ENCODE measurements at regions not wholly inside any gene's neighbourhood (a gene's known extent, or its start where the extent isn't known, plus 50 kb on each side); places are given as distances from the start of the nearest gene placed in this dataset.

GRCh38 chr14:26990946-26991345 is 393.1 kb upstream of the NOVA1 start:
- FAIRE-seq (no peak), DNase-seq (ENCODE audit: low read depth) (no peak)
- H3K9me3 ChIP-seq (ENCODE audit: insufficient read depth, low read depth, low read length): no peaks in the 10 kb centered on the region
- H2AFZ ChIP-seq (ENCODE audit: low read depth, low read length): no peak overlapping the region
- H3K36me3 ChIP-seq (ENCODE audit: insufficient read depth, low read length): no peaks in the 10 kb centered on the region
- H3K36me3 Mint-ChIP-seq (ENCODE audit: low read depth, unreplicated experiment): no peaks in the 10 kb centered on the region
- no peaks in the 10 kb centered on the region for H3K79me2 ChIP-seq (ENCODE audit: insufficient read depth, low read length)
- H3K27ac ChIP-seq (ENCODE audit: low read depth, low read length): no peak overlapping the region
- no peaks in the 10 kb centered on the region for H3K4me1 Mint-ChIP-seq (ENCODE audit: low read depth, unreplicated experiment)
- no peak overlapping the region for H3K4me2 ChIP-seq (ENCODE audit: low read length)
- no peaks in the 10 kb centered on the region for H3K27me3 Mint-ChIP-seq (ENCODE audit: low read depth, unreplicated experiment)
- no peaks in the 10 kb centered on the region for H3K9me3 Mint-ChIP-seq (ENCODE audit: unreplicated experiment)
- H3K4me3 ChIP-seq (ENCODE audit: insufficient read depth, low read depth, low read length): no peak overlapping the region
- no peaks in the 10 kb centered on the region for H3K4me1 ChIP-seq (ENCODE audit: insufficient read depth, low read length)
- no peaks in the 10 kb centered on the region for H4K20me1 ChIP-seq (ENCODE audit: insufficient read depth, low read length)
- H3K9ac ChIP-seq (ENCODE audit: low read length): no peak overlapping the region
- no peak for TF ChIP-seq EZH2 (IDR thresholded peaks at IDR 0.05; ENCODE audit: insufficient read depth, low read length)
- TF ChIP-seq CTCF (IDR thresholded peaks at IDR 0.05; ENCODE audit: insufficient read depth, low read depth, low read length): no peak
- no peak overlapping the region for H3K4me3 Mint-ChIP-seq (ENCODE audit: unreplicated experiment)
- no peaks in the 10 kb centered on the region for H3K27me3 ChIP-seq (ENCODE audit: insufficient read depth, low read length)
- no peak overlapping the region for H3K27ac Mint-ChIP-seq (ENCODE audit: unreplicated experiment)

- Mint-ChIP-seq H3K9me3 (ENCODE audit: unreplicated experiment) (peaks cover 3% of the 10 kb centered on the region), H3K27me3 (ENCODE audit: low read depth, unreplicated experiment) (no peaks in the 10 kb centered on the region), H3K36me3 (ENCODE audit: low read depth, unreplicated experiment) (no peaks in the 10 kb centered on the region), H3K4me1 (ENCODE audit: low read depth, unreplicated experiment) (no peaks in the 10 kb centered on the region), H3K27ac (ENCODE audit: unreplicated experiment) (no peak overlapping the region), H3K4me3 (ENCODE audit: unreplicated experiment) (no peak overlapping the region)
- Histone ChIP-seq H4K20me1 (ENCODE audit: insufficient read depth, low read length) (no peaks in the 10 kb centered on the region), H3K27ac (ENCODE audit: low read depth, low read length) (no peak overlapping the region), H3K79me2 (ENCODE audit: insufficient read depth, low read length) (no peaks in the 10 kb centered on the region), H2AFZ (ENCODE audit: low read depth, low read length) (no peak overlapping the region), H3K9me3 (ENCODE audit: insufficient read depth, low read depth, low read length) (no peaks in the 10 kb centered on the region), H3K36me3 (ENCODE audit: insufficient read depth, low read length) (no peaks in the 10 kb centered on the region), H3K4me3 (ENCODE audit: insufficient read depth, low read depth, low read length) (no peak overlapping the region), H3K4me1 (ENCODE audit: insufficient read depth, low read length) (no peaks in the 10 kb centered on the region), H3K27me3 (ENCODE audit: insufficient read depth, low read length) (no peaks in the 10 kb centered on the region), H3K4me2 (ENCODE audit: low read length) (no peak overlapping the region), H3K9ac (ENCODE audit: low read length) (no peak overlapping the region)
- no peak for TF ChIP-seq EZH2 (IDR thresholded peaks at IDR 0.05; ENCODE audit: insufficient read depth, low read length)
- TF ChIP-seq CTCF (IDR thresholded peaks at IDR 0.05; ENCODE audit: insufficient read depth, low read depth, low read length): no peak
- DNase-seq (ENCODE audit: low read depth) (no peak), FAIRE-seq (no peak)
These were observed 394.7 kb upstream of the NOVA1 start for GRCh38 chr14:26992403-26993115.

- no peak for FAIRE-seq
- no peaks in the 10 kb centered on the region for H3K36me3 ChIP-seq (ENCODE audit: insufficient read depth, low read length)
These were observed 395.7 kb upstream of the NOVA1 start for GRCh38 chr14:26993556-26993955.

More at GRCh38 chr14:26993556-26993955, 395.7 kb upstream of the NOVA1 start:
- H3K27ac ChIP-seq (ENCODE audit: low read depth, low read length): no peak overlapping the region
- H3K9me3 ChIP-seq (ENCODE audit: insufficient read depth, low read depth, low read length): no peaks in the 10 kb centered on the region
- TF ChIP-seq EZH2 (IDR thresholded peaks at IDR 0.05; ENCODE audit: insufficient read depth, low read length) (no peak), CTCF (IDR thresholded peaks at IDR 0.05; ENCODE audit: insufficient read depth, low read depth, low read length) (no peak)
- no peaks in the 10 kb centered on the region for H3K36me3 Mint-ChIP-seq (ENCODE audit: low read depth, unreplicated experiment)
- no peak overlapping the region for H3K4me3 ChIP-seq (ENCODE audit: insufficient read depth, low read depth, low read length)
- no peaks in the 10 kb centered on the region for H3K4me1 Mint-ChIP-seq (ENCODE audit: low read depth, unreplicated experiment)
- no peak overlapping the region for H3K4me2 ChIP-seq (ENCODE audit: low read length)
- no peaks in the 10 kb centered on the region for H3K27me3 Mint-ChIP-seq (ENCODE audit: low read depth, unreplicated experiment)
- no peaks in the 10 kb centered on the region for H3K27me3 ChIP-seq (ENCODE audit: insufficient read depth, low read length)
- H3K4me3 Mint-ChIP-seq (ENCODE audit: unreplicated experiment): no peak overlapping the region
- H3K9me3 Mint-ChIP-seq (ENCODE audit: unreplicated experiment): peaks cover 3% of the 10 kb centered on the region
- no peaks in the 10 kb centered on the region for H3K79me2 ChIP-seq (ENCODE audit: insufficient read depth, low read length)
- no peak for DNase-seq (ENCODE audit: low read depth)
- H2AFZ ChIP-seq (ENCODE audit: low read depth, low read length): no peak overlapping the region
- H3K4me1 ChIP-seq (ENCODE audit: insufficient read depth, low read length): no peaks in the 10 kb centered on the region
- H3K9ac ChIP-seq (ENCODE audit: low read length): no peak overlapping the region
- no peaks in the 10 kb centered on the region for H4K20me1 ChIP-seq (ENCODE audit: insufficient read depth, low read length)
- no peak overlapping the region for H3K27ac Mint-ChIP-seq (ENCODE audit: unreplicated experiment)
